ENCODE measurements at regions not wholly inside any gene's neighbourhood (a gene's known extent, or its start where the extent isn't known, plus 50 kb on each side); places are given as distances from the start of the nearest gene placed in this dataset.

GRCh38 chr7:54349229-54349628 is 192.9 kb upstream of the VSTM2A start:
- TF ChIP-seq POLR2AphosphoS5 (IDR thresholded peaks at IDR 0.05) (no peak), CTCF (IDR thresholded peaks at IDR 0.05) (no peak), POLR2A (IDR thresholded peaks at IDR 0.05) (no peak), EP300 (IDR thresholded peaks at IDR 0.05) (no peak)
- Histone ChIP-seq H3K9me3 (peaks cover 0 to 14% (median 0%) of the 10 kb centered on the region in 4 donors), H3K4me3 (no peak overlapping the region), H3K27ac (no peak overlapping the region), H3K27me3 (no peaks in the 10 kb centered on the region), H3K36me3 (no peaks in the 10 kb centered on the region), H3K4me1 (no peaks in the 10 kb centered on the region)
- 68 to 78% (median 75%) methylated on average over 3 of the region's 3 CpGs for WGBS, 5 donors
- intact Hi-C loops (cut with DNase I; ENCODE audit: low total_unique reads): no loop called here
- no peak for DNase-seq

- H3K27me3 ChIP-seq: no peaks in the 10 kb centered on the region
- no peak overlapping the region for H3K4me3 ChIP-seq
- no peak for DNase-seq
- no peaks in the 10 kb centered on the region for H3K36me3 ChIP-seq
- H3K27ac ChIP-seq: no peak overlapping the region
- TF ChIP-seq EP300 (IDR thresholded peaks at IDR 0.05) (no peak), CTCF (IDR thresholded peaks at IDR 0.05) (no peak)
- intact Hi-C loops (cut with DNase I; ENCODE audit: low total_unique reads): no loop called here
- no peaks in the 10 kb centered on the region for H3K4me1 ChIP-seq
- peaks cover 0 to 8% (median 0%) of the 10 kb centered on the region in 4 donors for H3K9me3 ChIP-seq
- 68 to 78% (median 72%) methylated on average over 8 of the region's 8 CpGs for WGBS, 5 donors
These were observed 187.7 kb upstream of the VSTM2A start for GRCh38 chr7:54354436-54354835.

- Histone ChIP-seq H3K27ac (no peak overlapping the region), H3K9me3 (no peaks in the 10 kb centered on the region), H3K36me3 (no peaks in the 10 kb centered on the region), H3K27me3 (no peaks in the 10 kb centered on the region), H3K4me1 (no peaks in the 10 kb centered on the region), H3K4me3 (no peak overlapping the region)
- WGBS, 5 donors: 52 to 87% (median 76%) methylated on average over 1 of the region's 1 CpG
- TF ChIP-seq POLR2AphosphoS5 (IDR thresholded peaks at IDR 0.05): no peak
- TF ChIP-seq CTCF (IDR thresholded peaks at IDR 0.05): no peak
- no peak for TF ChIP-seq EP300 (IDR thresholded peaks at IDR 0.05)
- TF ChIP-seq POLR2A (IDR thresholded peaks at IDR 0.05): no peak
- no peak for DNase-seq
- intact Hi-C loops (cut with DNase I; ENCODE audit: low total_unique reads): no loop called here
These were observed 186.3 kb upstream of the VSTM2A start for GRCh38 chr7:54355842-54356241.

GRCh38 chr7:54360075-54360840 is 181.9 kb upstream of the VSTM2A start:
- H3K4me3 ChIP-seq: no peak overlapping the region
- no peaks in the 10 kb centered on the region for H3K36me3 ChIP-seq
- no peak for TF ChIP-seq POLR2AphosphoS5 (IDR thresholded peaks at IDR 0.05)
- no peak for TF ChIP-seq EP300 (IDR thresholded peaks at IDR 0.05)
- no peak for TF ChIP-seq CTCF (IDR thresholded peaks at IDR 0.05)
- no peak for TF ChIP-seq POLR2A (IDR thresholded peaks at IDR 0.05)
- 47 to 62% (median 54%) methylated on average over 6 of the region's 6 CpGs for WGBS, 5 donors
- H3K4me1 ChIP-seq: no peaks in the 10 kb centered on the region
- H3K27ac ChIP-seq: no peak overlapping the region
- H3K27me3 ChIP-seq: no peaks in the 10 kb centered on the region
- no peak for DNase-seq
- intact Hi-C loops (cut with DNase I; ENCODE audit: low total_unique reads): no loop called here
- H3K9me3 ChIP-seq: peaks cover 0 to 3% (median 0%) of the 10 kb centered on the region in 4 donors
